Progenitor cell of endocrine pancreas (in vitro differentiated cells): ENCODE measurements at regions not wholly inside any gene's neighbourhood (a gene's known extent, or its start where the extent isn't known, plus 50 kb on each side); places are given as distances from the start of the nearest gene placed in this dataset.

Experiments used
- DNase-seq: peaks from one replicate; pipeline ENCODE4 v3.0.0; 2021; ENCODE audit warnings: low spot score; ENCODE audit not compliant: unreplicated experiment
- H3K27ac Mint-ChIP-seq: 2 replicates; pipeline ENCODE4 v1.8.0; 2021; ENCODE audit warnings: mild to moderate bottlenecking, moderate library complexity, mixed read lengths
- H3K27me3 Mint-ChIP-seq: 2 replicates; pipeline ENCODE4 v1.8.0; 2021; ENCODE audit warnings: mixed read lengths
- H3K36me3 Mint-ChIP-seq: 2 replicates; pipeline ENCODE4 v1.8.0; 2022; ENCODE audit warnings: mixed read lengths; ENCODE audit not compliant: insufficient read depth
- H3K4me1 Mint-ChIP-seq: 2 replicates; pipeline ENCODE4 v1.8.0; 2021; ENCODE audit warnings: low read depth, mixed read lengths
- H3K4me3 Mint-ChIP-seq: 2 replicates; pipeline ENCODE4 v1.8.0; 2021; ENCODE audit warnings: low read depth, mild to moderate bottlenecking, moderate library complexity, mixed read lengths
- H3K9me3 Mint-ChIP-seq: 2 replicates; pipeline ENCODE4 v1.8.0; 2021; ENCODE audit warnings: low read depth, mixed read lengths
- CTCF ChIP-seq: fragments of 200-600 bp; sonication (generic); IDR thresholded peaks from one replicate; pipeline ENCODE4 v1.5.0; 2021; ENCODE audit warnings: antibody characterized with exemption, mild to moderate bottlenecking; ENCODE audit not compliant: unreplicated experiment

DNA sequence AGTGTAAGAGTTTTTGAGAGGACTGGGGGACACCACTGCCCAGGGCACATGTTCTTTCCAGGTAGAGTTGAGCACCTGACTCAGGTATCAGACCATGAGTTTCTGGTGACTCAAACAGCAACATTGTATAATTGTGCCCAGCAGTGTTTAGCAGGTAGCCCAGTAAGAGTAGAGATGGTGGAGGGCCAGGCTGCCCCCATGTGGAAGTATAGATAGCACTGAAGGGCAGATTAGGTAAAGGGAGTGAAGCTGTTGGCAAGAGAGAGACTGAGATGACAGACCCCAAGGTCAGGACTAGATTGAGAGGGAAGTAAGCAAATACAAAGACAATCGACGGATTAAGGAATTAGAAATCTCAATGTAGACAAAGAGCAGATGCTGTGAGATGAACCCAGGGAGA, 74.6 kb downstream of the TRIM42 start:
- H3K9me3 Mint-ChIP-seq = no peaks in the 10 kb centered on the region
- no peak overlapping the region for H3K4me3 Mint-ChIP-seq

DNA sequence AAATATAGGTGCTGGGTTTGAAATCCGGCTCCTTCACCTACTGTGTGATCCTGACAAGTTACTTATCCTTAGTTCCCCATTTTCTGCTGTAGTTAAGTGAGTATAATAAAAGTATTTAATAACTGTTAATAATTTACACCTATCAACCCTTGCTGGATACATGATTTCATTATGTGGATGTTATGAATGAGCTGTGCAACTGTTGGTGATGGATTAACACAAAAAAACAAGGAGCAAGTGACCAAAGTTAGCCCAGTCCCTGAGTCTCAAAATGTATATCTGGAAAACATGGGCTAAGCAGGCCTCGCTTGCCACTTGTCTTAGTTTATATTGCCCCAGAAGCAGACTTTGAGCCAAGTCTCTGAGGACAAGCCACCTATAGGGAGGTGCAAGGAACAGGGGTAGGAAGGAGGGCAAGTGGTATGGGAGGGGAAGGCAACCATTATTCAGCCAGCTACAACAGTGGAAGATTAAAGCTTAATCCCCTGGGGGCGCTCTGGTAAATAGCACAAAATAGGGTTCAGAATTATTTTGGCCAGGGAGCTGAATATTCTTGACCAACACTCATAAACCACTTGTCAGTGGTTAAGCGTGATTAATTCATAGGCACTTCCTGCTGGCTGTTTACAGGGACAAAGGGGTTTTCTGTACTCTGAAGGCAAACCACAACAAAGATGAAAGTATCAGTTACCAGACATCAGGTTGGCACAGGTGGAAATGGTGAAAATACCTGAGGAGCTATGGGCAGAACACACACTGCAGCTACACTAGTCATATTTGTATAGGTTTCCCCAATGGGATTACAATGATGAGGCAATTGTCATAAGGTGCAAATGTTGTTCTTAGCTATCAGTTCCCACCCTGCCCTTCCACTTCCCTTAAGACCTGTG, 76.2 kb downstream of the TRIM42 start:
- Mint-ChIP-seq H3K4me1 (no peaks in the 10 kb centered on the region), H3K36me3 (no peaks in the 10 kb centered on the region), H3K27me3 (peaks cover 36% of the 10 kb centered on the region), H3K9me3 (no peaks in the 10 kb centered on the region), H3K27ac (no peak overlapping the region), H3K4me3 (no peak overlapping the region)
- TF ChIP-seq CTCF = no peak
- no peak for DNase-seq

More for the DNA sequence above, 74.6 kb downstream of the TRIM42 start:
- Mint-ChIP-seq H3K27me3 (peaks cover 44% of the 10 kb centered on the region), H3K27ac (no peak overlapping the region), H3K36me3 (no peaks in the 10 kb centered on the region), H3K4me1 (no peaks in the 10 kb centered on the region)
- no peak for TF ChIP-seq CTCF
- DNase-seq = no peak

DNA sequence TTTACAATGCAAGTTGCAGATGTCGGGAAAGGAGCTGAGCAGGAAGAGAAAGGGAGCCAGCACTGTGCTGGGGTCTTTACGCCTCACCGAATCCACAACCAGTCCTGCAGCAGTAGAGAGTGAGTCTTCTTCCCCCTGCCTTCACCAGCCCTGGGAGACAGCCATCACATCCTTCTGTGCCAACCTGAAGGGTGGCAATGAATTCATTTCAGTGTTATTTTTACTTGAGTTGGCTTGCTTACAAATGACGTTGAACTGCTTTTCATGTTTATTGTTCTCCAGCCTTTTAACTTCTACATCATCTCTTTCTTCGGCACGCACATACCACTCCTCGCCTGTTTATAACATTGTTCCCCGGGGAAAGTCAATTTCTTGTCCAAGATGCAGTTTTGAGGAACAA, 77.1 kb downstream of the TRIM42 start:
- DNase-seq = no peak
- H3K4me1 Mint-ChIP-seq = no peaks in the 10 kb centered on the region
- H3K4me3 Mint-ChIP-seq = no peak overlapping the region
- peaks cover 28% of the 10 kb centered on the region for H3K27me3 Mint-ChIP-seq
- H3K9me3 Mint-ChIP-seq = no peaks in the 10 kb centered on the region
- no peak overlapping the region for H3K27ac Mint-ChIP-seq
- H3K36me3 Mint-ChIP-seq = no peaks in the 10 kb centered on the region
- TF ChIP-seq CTCF = no peak

GRCh38 chr3:140756240-140757016, 78.6 kb downstream of the TRIM42 start:
- no peak for DNase-seq
- H3K4me3 Mint-ChIP-seq = no peak overlapping the region
- no peak overlapping the region for H3K27ac Mint-ChIP-seq
- H3K36me3 Mint-ChIP-seq = no peaks in the 10 kb centered on the region
- no peaks in the 10 kb centered on the region for H3K9me3 Mint-ChIP-seq
- no peak for TF ChIP-seq CTCF
- H3K4me1 Mint-ChIP-seq = no peaks in the 10 kb centered on the region
- H3K27me3 Mint-ChIP-seq = peaks cover 24% of the 10 kb centered on the region

GRCh38 chr3:140758791-140759444, 81.1 kb downstream of the TRIM42 start:
- Mint-ChIP-seq H3K36me3 (no peaks in the 10 kb centered on the region), H3K27ac (no peak overlapping the region), H3K9me3 (no peaks in the 10 kb centered on the region), H3K4me1 (no peaks in the 10 kb centered on the region), H3K27me3 (peaks cover 11% of the 10 kb centered on the region), H3K4me3 (no peak overlapping the region)
- TF ChIP-seq CTCF = no peak
- no peak for DNase-seq
